ENCODE measurements at regions not wholly inside any gene's neighbourhood (a gene's known extent, or its start where the extent isn't known, plus 50 kb on each side); places are given as distances from the start of the nearest gene placed in this dataset.

GRCh38 chr9:29740518-29740917 is 2167.2 kb upstream of the C9orf72 start:
- no peak for TF ChIP-seq CTCF (IDR thresholded peaks at IDR 0.05; ENCODE audit: low read depth, low read length)
- TF ChIP-seq EZH2phosphoT487 (IDR thresholded peaks at IDR 0.05; ENCODE audit: low read depth): no peak
